Vagina (tissue), 2 donors: ENCODE measurements at regions not wholly inside any gene's neighbourhood (a gene's known extent, or its start where the extent isn't known, plus 50 kb on each side); places are given as distances from the start of the nearest gene placed in this dataset.

Experiments used
- POLR2A ChIP-seq, 2 donors: fragments of 450-650 bp; IDR thresholded peaks; one replicate each; pipeline ENCODE4 v1.6.1; 2017; ENCODE audit warnings: antibody characterized with exemption in 2 of 2, mild to moderate bottlenecking in 2 of 2, moderate library complexity in 2 of 2
- POLR2AphosphoS5 ChIP-seq, 2 donors: sonication (generic); formaldehyde crosslinking; IDR thresholded peaks; one replicate each; pipeline ENCODE4 v1.9.0; 2017; ENCODE audit warnings: antibody characterized with exemption in 2 of 2, mild to moderate bottlenecking in 2 of 2, low read depth in 1 of 2; ENCODE audit not compliant: insufficient read depth in 1 of 2
- TF ChIP-seq, protein P1 (sequence below), 3 experiments: fragments of 450-650 bp in 2 of 3; fragments of 200-600 bp in 1 of 3; sonication (generic) in 1 of 3; IDR thresholded peaks; one replicate each; pipeline ENCODE4 v1.5.1; 2017 to 2019; ENCODE audit warnings: antibody characterized with exemption in 3 of 3, mild to moderate bottlenecking in 2 of 3, moderate library complexity in 2 of 3

GRCh38 chr5:112594095-112594850 is 143.4 kb upstream of the APC start:
- TF ChIP-seq POLR2AphosphoS5 (IDR thresholded peaks at IDR 0.05; ENCODE audit: insufficient read depth in 1 of 2, low read depth in 1 of 2) (no peak), POLR2A (IDR thresholded peaks at IDR 0.05) (no peak)
- TF ChIP-seq, protein P1, sequence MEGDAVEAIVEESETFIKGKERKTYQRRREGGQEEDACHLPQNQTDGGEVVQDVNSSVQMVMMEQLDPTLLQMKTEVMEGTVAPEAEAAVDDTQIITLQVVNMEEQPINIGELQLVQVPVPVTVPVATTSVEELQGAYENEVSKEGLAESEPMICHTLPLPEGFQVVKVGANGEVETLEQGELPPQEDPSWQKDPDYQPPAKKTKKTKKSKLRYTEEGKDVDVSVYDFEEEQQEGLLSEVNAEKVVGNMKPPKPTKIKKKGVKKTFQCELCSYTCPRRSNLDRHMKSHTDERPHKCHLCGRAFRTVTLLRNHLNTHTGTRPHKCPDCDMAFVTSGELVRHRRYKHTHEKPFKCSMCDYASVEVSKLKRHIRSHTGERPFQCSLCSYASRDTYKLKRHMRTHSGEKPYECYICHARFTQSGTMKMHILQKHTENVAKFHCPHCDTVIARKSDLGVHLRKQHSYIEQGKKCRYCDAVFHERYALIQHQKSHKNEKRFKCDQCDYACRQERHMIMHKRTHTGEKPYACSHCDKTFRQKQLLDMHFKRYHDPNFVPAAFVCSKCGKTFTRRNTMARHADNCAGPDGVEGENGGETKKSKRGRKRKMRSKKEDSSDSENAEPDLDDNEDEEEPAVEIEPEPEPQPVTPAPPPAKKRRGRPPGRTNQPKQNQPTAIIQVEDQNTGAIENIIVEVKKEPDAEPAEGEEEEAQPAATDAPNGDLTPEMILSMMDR (IDR thresholded peaks at IDR 0.05): no peak
